Thyroid gland (tissue), 4 donors: ENCODE measurements at regions not wholly inside any gene's neighbourhood (a gene's known extent, or its start where the extent isn't known, plus 50 kb on each side); places are given as distances from the start of the nearest gene placed in this dataset.

Experiments used
- CTCF ChIP-seq, 6 experiments: fragments of 200-600 bp in 3 of 6; fragments of 450-650 bp in 3 of 6; sonication (generic) in 3 of 6; IDR thresholded peaks; one replicate each; pipeline ENCODE4 v1.5.1; 2016 to 2019; ENCODE audit warnings: antibody characterized with exemption in 6 of 6, mild to moderate bottlenecking in 2 of 6, inconsistent platforms in 1 of 6, moderate library complexity in 1 of 6
- POLR2A ChIP-seq, 2 donors: fragments of 450-650 bp; IDR thresholded peaks; one replicate each; pipeline ENCODE4 v1.6.1; 2017; ENCODE audit warnings: antibody characterized with exemption in 2 of 2, mild to moderate bottlenecking in 2 of 2, moderate library complexity in 1 of 2

- TF ChIP-seq CTCF (IDR thresholded peaks at IDR 0.05) (no peak), POLR2A (IDR thresholded peaks at IDR 0.05) (no peak)
Observed at GRCh38 chr11:27186580-27186979, 146.0 kb downstream of the BBOX1 start.
